GM12891 (cell line): ENCODE measurements at regions not wholly inside any gene's neighbourhood (a gene's known extent, or its start where the extent isn't known, plus 50 kb on each side); places are given as distances from the start of the nearest gene placed in this dataset.

Source experiments
- POLR2A ChIP-seq: IDR thresholded peaks from 2 replicates; pipeline ENCODE4 v1.6.1; 2011; ENCODE audit warnings: low read depth, low read length, control low read depth
- POLR2AphosphoS5 ChIP-seq: IDR thresholded peaks from 2 replicates; pipeline ENCODE4 v1.6.1; 2011; ENCODE audit warnings: low read depth, low read length, control low read depth
- TAF1 ChIP-seq: IDR thresholded peaks from 2 replicates; pipeline ENCODE4 v1.6.1; 2011; ENCODE audit warnings: low read depth, low read length, control low read depth

DNA sequence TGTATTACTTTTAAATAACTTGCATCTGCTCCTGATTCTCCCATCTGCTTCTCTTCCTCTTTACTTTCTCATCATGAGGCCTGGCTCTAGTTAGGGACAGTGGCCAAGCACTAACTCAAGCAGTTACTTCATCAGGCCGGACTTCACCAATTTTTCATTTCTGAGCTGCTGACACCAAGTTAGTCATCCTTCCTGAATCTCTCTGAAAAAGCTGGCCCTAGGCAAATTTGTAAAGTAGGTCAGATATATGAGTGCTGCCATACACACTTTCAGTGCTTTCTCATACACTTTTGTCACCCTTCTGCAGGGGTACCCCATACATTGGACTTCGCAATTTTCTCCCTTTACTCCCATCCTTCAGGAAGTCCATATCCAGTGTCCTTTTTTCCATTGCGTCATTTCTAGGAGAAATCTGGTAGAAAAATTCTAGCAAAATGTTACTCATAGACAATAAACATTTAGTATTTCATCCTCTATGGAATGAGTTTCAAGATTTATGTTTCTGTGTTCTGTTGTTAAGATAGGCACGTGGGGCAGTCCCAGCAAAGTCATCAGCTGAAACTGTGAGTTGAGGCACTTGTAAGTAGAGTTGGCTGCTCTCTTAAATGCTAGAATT is 276.8 kb upstream of the TMPO start:
- TF ChIP-seq POLR2A (no peak), POLR2AphosphoS5 (no peak), TAF1 (no peak)
